HCT116 (cell line): ENCODE measurements at regions not wholly inside any gene's neighbourhood (a gene's known extent, or its start where the extent isn't known, plus 50 kb on each side); places are given as distances from the start of the nearest gene placed in this dataset.

Experiments
- ATAC-seq: fragments of 200-7000 bp; cut with Tn5 transposase; 2 replicates; pipeline ENCODE4 v1.9.1; 2020; ENCODE audit warnings: mild to moderate bottlenecking, moderate library complexity
- BruUV-seq: library from RNA; stranded (reverse); fragments of 400-500 nt; replicated peaks from 2 replicates; lab custom pipeline; 2021; lab: Mats Ljungman, UMichigan
- CTCF ChIA-PET: fragments of 300-600 bp; sonication (Branson Sonifier 250); formaldehyde crosslinking; loops from one replicate; lab custom pipeline; 2021; ENCODE audit warnings: antibody characterized with exemption; lab: Charles Lee
- POLR2A ChIA-PET: fragments of 300-600, 350-600 bp; sonication (Branson Sonifier 250); formaldehyde crosslinking; loops from one replicate; lab custom pipeline; 2021; ENCODE audit warnings: antibody characterized with exemption; lab: Charles Lee
- RAD21 ChIA-PET, 2 experiments: fragments of 300-600 bp; sonication (Branson Sonifier 250); formaldehyde crosslinking; loops; one replicate each; lab custom pipeline; 2023; ENCODE audit warnings: low total read pairs in 2 of 2; ENCODE audit not compliant: uncharacterized antibody in 2 of 2, unreplicated experiment in 2 of 2, low non-redundant PET in 1 of 2; lab: Charles Lee
- DNase-seq: peaks from one replicate; pipeline ENCODE4 v3.0.0-alpha.2; 2010; ENCODE audit warnings: low read depth, low spot score
- H2AFZ ChIP-seq: fragments of 200-600 bp; shearing (Covaris generic), sonication (generic); 2 replicates; pipeline ENCODE4 v1.6.1; 2017; ENCODE audit warnings: low read depth, mixed run types, mixed read lengths, antibody characterized with exemption, low read length; ENCODE audit not compliant: poor library complexity, severe bottlenecking
- H3K27ac ChIP-seq: 2 replicates; pipeline ENCODE4 v1.5.1; 2012; ENCODE audit warnings: low read depth, low read length
- H3K27me3 ChIP-seq: fragments of 200-600 bp; sonication (generic); 2 replicates; pipeline ENCODE4 v1.6.1; 2016; ENCODE audit warnings: mixed run types, low read length, mixed read lengths; ENCODE audit not compliant: insufficient read depth
- H3K36me3 ChIP-seq, 2 experiments: fragments of 200-500 bp in 1 of 2; fragments of 200-600 bp in 1 of 2; sonication (Bioruptor generic) in 1 of 2; sonication (generic) in 1 of 2; 2 replicates each; pipeline versions ENCODE4 v1.5.1 to v1.6.1; 2014 to 2016; ENCODE audit warnings: low read length in 2 of 2, inconsistent platforms in 1 of 2, mixed read lengths in 1 of 2, mixed run types in 1 of 2; ENCODE audit not compliant: insufficient read depth in 2 of 2, control insufficient read depth in 1 of 2
- H3K4me1 ChIP-seq, 2 experiments: fragments of 200-600 bp in 1 of 2; sonication (generic) in 1 of 2; 2 replicates each; pipeline versions ENCODE4 v1.5.1 to v1.6.1; 2012 to 2017; ENCODE audit warnings: low read length in 2 of 2, inconsistent platforms in 1 of 2, mild to moderate bottlenecking in 1 of 2, mixed read lengths in 1 of 2, mixed run types in 1 of 2, moderate library complexity in 1 of 2; ENCODE audit not compliant: insufficient read depth in 2 of 2, control insufficient read depth in 1 of 2
- H3K4me2 ChIP-seq: fragments of 200-600 bp; sonication (generic); 2 replicates; pipeline ENCODE4 v1.6.1; 2017; ENCODE audit warnings: mixed run types, low read length, mixed read lengths
- H3K4me3 ChIP-seq, 2 experiments: fragments of 200-600 bp in 1 of 2; sonication (generic) in 1 of 2; replicated peaks in 1 of 2; 2 replicates each; pipeline ENCODE4 v1.5.1; 2011 to 2016; ENCODE audit warnings: low read length in 2 of 2, control low read depth in 1 of 2, low read depth in 1 of 2, mild to moderate bottlenecking in 1 of 2, mixed read lengths in 1 of 2, mixed run types in 1 of 2
- H3K79me2 ChIP-seq: fragments of 200-600 bp; sonication (generic); 2 replicates; pipeline ENCODE4 v1.6.1; 2017; ENCODE audit warnings: mild to moderate bottlenecking, mixed run types, low read length, moderate library complexity, mixed read lengths; ENCODE audit not compliant: insufficient read depth
- H3K9ac ChIP-seq: fragments of 200-600 bp; sonication (generic); 2 replicates; pipeline ENCODE4 v1.6.1; 2016; ENCODE audit warnings: low read length, mixed read lengths
- H3K9me2 ChIP-seq: fragments of 200-600 bp; sonication (generic), shearing (Covaris generic); 2 replicates; pipeline ENCODE4 v1.6.1; 2017; ENCODE audit warnings: mixed run types, mild to moderate bottlenecking, moderate library complexity; ENCODE audit not compliant: insufficient read depth
- H3K9me3 ChIP-seq, 2 experiments: fragments of 200-500 bp in 1 of 2; fragments of 200-600 bp in 1 of 2; sonication (Bioruptor generic) in 1 of 2; sonication (generic) in 1 of 2; 2 replicates each; pipeline ENCODE4 v1.6.1; 2014 to 2017; ENCODE audit warnings: low read length in 2 of 2, mixed read lengths in 2 of 2, inconsistent platforms in 1 of 2, low read depth in 1 of 2, mild to moderate bottlenecking in 1 of 2, mixed run types in 1 of 2, moderate library complexity in 1 of 2; ENCODE audit not compliant: control insufficient read depth in 1 of 2, insufficient read depth in 1 of 2
- H4K20me1 ChIP-seq: fragments of 200-600 bp; sonication (generic), shearing (Covaris generic); 2 replicates; pipeline ENCODE4 v1.6.1; 2017; ENCODE audit warnings: mixed run types, mild to moderate bottlenecking, moderate library complexity; ENCODE audit not compliant: insufficient read depth
- ATF3 ChIP-seq: IDR thresholded peaks from 2 replicates; pipeline ENCODE4 v1.6.1; 2012
- CBX3 ChIP-seq: IDR thresholded peaks from 2 replicates; pipeline ENCODE4 v1.6.1; 2012; ENCODE audit warnings: low read depth
- CTCF ChIP-seq, 3 experiments: fragments of 200-600 bp in 1 of 3; sonication (generic) in 1 of 3; IDR thresholded peaks in 2 of 3; conservative IDR thresholded peaks in 1 of 3; 2 replicates each; pipeline ENCODE4 v1.5.1; 2012 to 2017; ENCODE audit warnings: low read depth in 2 of 3, low read length in 2 of 3, antibody characterized with exemption in 1 of 3, borderline replicate concordance in 1 of 3, control low read depth in 1 of 3, mild to moderate bottlenecking in 1 of 3, mixed read lengths in 1 of 3, mixed run types in 1 of 3, moderate library complexity in 1 of 3; ENCODE audit not compliant: insufficient read depth in 1 of 3
- EGR1 ChIP-seq: IDR thresholded peaks from 2 replicates; pipeline ENCODE4 v1.6.1; 2012; ENCODE audit warnings: low read depth
- EZH2phosphoT487 ChIP-seq: fragments of 200-600 bp; IDR thresholded peaks from 2 replicates; pipeline ENCODE4 v1.6.1; 2018; ENCODE audit warnings: antibody characterized with exemption, borderline replicate concordance
- FOSL1 ChIP-seq: IDR thresholded peaks from 2 replicates; pipeline ENCODE4 v1.6.1; 2012; ENCODE audit warnings: low read depth
- POLR2AphosphoS5 ChIP-seq: IDR thresholded peaks from 2 replicates; pipeline ENCODE4 v1.6.1; 2011; ENCODE audit warnings: mild to moderate bottlenecking, low read depth, low read length, moderate library complexity
- RAD21 ChIP-seq: IDR thresholded peaks from 2 replicates; pipeline ENCODE4 v1.6.1; 2012; ENCODE audit warnings: low read depth, mild to moderate bottlenecking
- SP1 ChIP-seq: IDR thresholded peaks from 2 replicates; pipeline ENCODE4 v1.6.1; 2012; ENCODE audit warnings: low read depth
- SRF ChIP-seq: IDR thresholded peaks from 2 replicates; pipeline ENCODE4 v1.6.1; 2012; ENCODE audit warnings: low read depth
- TCF7L2 ChIP-seq: IDR thresholded peaks from 2 replicates; pipeline ENCODE4 v1.7.0; 2011; ENCODE audit warnings: borderline replicate concordance, inconsistent platforms; ENCODE audit not compliant: insufficient read depth, insufficient read length; ENCODE audit errors: extremely low read depth
- ZNF274 ChIP-seq: fragments of 200-500 bp; sonication (Bioruptor generic); IDR thresholded peaks from 2 replicates; pipeline ENCODE4 v1.6.1; 2014; ENCODE audit warnings: mild to moderate bottlenecking, low read depth, low read length, inconsistent platforms
- intact Hi-C: fragments of 100-400 bp; cut with micrococcal nuclease; formaldehyde crosslinking; loops from 2 replicates; pipeline ENCODE4 v1.10.0; 2022

DNA sequence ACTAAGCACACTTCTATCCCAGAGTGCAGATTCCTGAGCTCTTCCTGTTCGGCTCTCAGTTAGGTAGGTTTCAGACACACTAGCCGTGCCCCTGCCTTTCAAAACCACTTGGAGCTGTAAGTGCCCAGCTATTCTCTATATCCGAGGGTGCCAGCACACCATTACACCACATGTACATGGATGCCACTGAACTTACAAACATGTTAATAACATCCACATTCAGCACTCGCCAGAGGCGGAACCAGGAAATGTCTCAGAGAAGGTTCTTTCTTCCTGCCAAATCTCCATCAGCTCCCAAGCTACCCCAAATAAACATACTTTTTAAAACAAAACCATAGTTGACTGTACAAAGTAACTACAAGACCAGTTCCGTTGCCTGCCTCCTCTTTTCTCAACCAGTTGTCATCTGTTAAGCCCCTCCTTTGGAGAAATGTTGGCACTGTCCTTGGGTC, 78.4 kb upstream of the CTTNBP2NL start:
- no peak overlapping the region for H2AFZ ChIP-seq
- H4K20me1 ChIP-seq, result no peaks in the 10 kb centered on the region
- no peak overlapping the region for H3K4me3 ChIP-seq
- ChIA-PET CTCF (interaction anchor here (1.9 kb wide), 1 partner anchor 19 kb away, joined by 8 read pairs; no protein-coding TSS in a partner anchor), POLR2A (no interaction called here), RAD21 (no interaction called here)
- no peaks in the 10 kb centered on the region for H3K79me2 ChIP-seq
- H3K27me3 ChIP-seq, result peaks cover 23% of the 10 kb centered on the region
- intact Hi-C loops, result no loop called here
- H3K27ac ChIP-seq, result no peak overlapping the region
- no peaks in the 10 kb centered on the region for H3K4me1 ChIP-seq
- no peak overlapping the region for H3K4me2 ChIP-seq
- ATAC-seq (no peak), DNase-seq (no peak)
- no peaks in the 10 kb centered on the region for H3K9me2 ChIP-seq
- no peaks in the 10 kb centered on the region for H3K36me3 ChIP-seq
- H3K9ac ChIP-seq, result no peak overlapping the region
- no peaks in the 10 kb centered on the region for H3K9me3 ChIP-seq
- TF ChIP-seq EGR1 (no peak), CBX3 (no peak), POLR2AphosphoS5 (no peak), SRF (no peak), EZH2phosphoT487 (no peak), CTCF (IDR thresholded peaks at IDR 0.05 in 2 of 3, conservative IDR thresholded peaks at IDR 0.05 in 1 of 3; ENCODE audit: borderline replicate concordance in 1 of 3, insufficient read depth in 1 of 3, low read depth in 2 of 3, low read length in 2 of 3) (no peak), FOSL1 (no peak), TCF7L2 (no peak), SP1 (no peak), ZNF274 (no peak), RAD21 (no peak), ATF3 (no peak)
- no TSS peak for BruUV-seq
